Fibroblast of villous mesenchyme (primary cell): ENCODE measurements at regions not wholly inside any gene's neighbourhood (a gene's known extent, or its start where the extent isn't known, plus 50 kb on each side); places are given as distances from the start of the nearest gene placed in this dataset.

Experiments
- DNase-seq: peaks from one replicate; pipeline ENCODE4 v3.0.0-alpha.2; 2010; ENCODE audit warnings: low read depth
- H3K4me3 ChIP-seq: 2 replicates; pipeline ENCODE4 v1.5.1; 2011; ENCODE audit warnings: low read depth, mild to moderate bottlenecking, low read length
- CTCF ChIP-seq: IDR thresholded peaks from 2 replicates; pipeline ENCODE4 v1.5.1; 2012; ENCODE audit warnings: low read depth, mild to moderate bottlenecking, low read length; ENCODE audit not compliant: insufficient read depth

- no peak for TF ChIP-seq CTCF
- H3K4me3 ChIP-seq = no peak overlapping the region
- DNase-seq = no peak
These were observed 1172.6 kb upstream of the AMELY start for GRCh38 chrY:8084192-8084591.

- no peak for TF ChIP-seq CTCF
- no peak overlapping the region for H3K4me3 ChIP-seq
- DNase-seq = no peak
These were observed 1169.6 kb upstream of the AMELY start for GRCh38 chrY:8081151-8081550.

GRCh38 chrY:8065220-8065619, 1153.7 kb upstream of the AMELY start:
- TF ChIP-seq CTCF = no peak
- H3K4me3 ChIP-seq = no peak overlapping the region
- no peak for DNase-seq

GRCh38 chrY:8064500-8064899, 1152.9 kb upstream of the AMELY start:
- H3K4me3 ChIP-seq = no peak overlapping the region
- no peak for DNase-seq
- TF ChIP-seq CTCF = no peak

- no peak for TF ChIP-seq CTCF
These were observed 1152.4 kb upstream of the AMELY start for GRCh38 chrY:8063973-8064372.

GRCh38 chrY:8058613-8059012, 1147.1 kb upstream of the AMELY start:
- no peak for TF ChIP-seq CTCF
- no peak for DNase-seq
- H3K4me3 ChIP-seq = no peak overlapping the region

More at GRCh38 chrY:8063973-8064372, 1152.4 kb upstream of the AMELY start:
- DNase-seq = no peak
- no peak overlapping the region for H3K4me3 ChIP-seq

- DNase-seq = no peak
- no peak overlapping the region for H3K4me3 ChIP-seq
- TF ChIP-seq CTCF = no peak
These were observed 1139.8 kb upstream of the AMELY start for GRCh38 chrY:8051340-8051739.
